ENCODE measurements at regions not wholly inside any gene's neighbourhood (a gene's known extent, or its start where the extent isn't known, plus 50 kb on each side); places are given as distances from the start of the nearest gene placed in this dataset.

DNA sequence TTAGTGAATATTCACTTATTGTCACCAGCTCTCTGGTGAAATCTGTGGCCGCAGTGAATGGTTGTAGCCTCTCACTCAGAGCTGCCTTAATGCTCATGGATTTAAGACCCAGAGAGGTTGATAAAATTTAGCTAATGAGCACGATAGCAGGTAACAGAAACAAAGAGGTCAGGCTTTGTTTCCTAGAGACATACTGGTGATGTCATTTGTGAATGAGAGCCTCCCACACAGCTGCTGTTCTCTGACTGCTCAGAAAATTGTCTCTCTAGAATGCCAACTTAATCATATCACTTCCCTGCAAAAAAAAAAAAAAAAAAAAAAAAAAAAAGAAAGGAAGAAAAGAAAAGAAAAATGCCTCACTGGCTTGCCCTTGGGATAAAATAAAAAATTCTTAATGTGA is 411.7 kb upstream of the MYT1L start:
- TF ChIP-seq, protein P1, sequence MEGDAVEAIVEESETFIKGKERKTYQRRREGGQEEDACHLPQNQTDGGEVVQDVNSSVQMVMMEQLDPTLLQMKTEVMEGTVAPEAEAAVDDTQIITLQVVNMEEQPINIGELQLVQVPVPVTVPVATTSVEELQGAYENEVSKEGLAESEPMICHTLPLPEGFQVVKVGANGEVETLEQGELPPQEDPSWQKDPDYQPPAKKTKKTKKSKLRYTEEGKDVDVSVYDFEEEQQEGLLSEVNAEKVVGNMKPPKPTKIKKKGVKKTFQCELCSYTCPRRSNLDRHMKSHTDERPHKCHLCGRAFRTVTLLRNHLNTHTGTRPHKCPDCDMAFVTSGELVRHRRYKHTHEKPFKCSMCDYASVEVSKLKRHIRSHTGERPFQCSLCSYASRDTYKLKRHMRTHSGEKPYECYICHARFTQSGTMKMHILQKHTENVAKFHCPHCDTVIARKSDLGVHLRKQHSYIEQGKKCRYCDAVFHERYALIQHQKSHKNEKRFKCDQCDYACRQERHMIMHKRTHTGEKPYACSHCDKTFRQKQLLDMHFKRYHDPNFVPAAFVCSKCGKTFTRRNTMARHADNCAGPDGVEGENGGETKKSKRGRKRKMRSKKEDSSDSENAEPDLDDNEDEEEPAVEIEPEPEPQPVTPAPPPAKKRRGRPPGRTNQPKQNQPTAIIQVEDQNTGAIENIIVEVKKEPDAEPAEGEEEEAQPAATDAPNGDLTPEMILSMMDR (IDR thresholded peaks at IDR 0.05): no peak
- TF ChIP-seq POLR2A (IDR thresholded peaks at IDR 0.05): no peak

Measured in uterus (tissue), 2 donors.